RPMI7951 (cell line): ENCODE measurements at regions not wholly inside any gene's neighbourhood (a gene's known extent, or its start where the extent isn't known, plus 50 kb on each side); places are given as distances from the start of the nearest gene placed in this dataset.
"Not testable (repeated sequence)": the region's sequence is repeated elsewhere in the genome, so short reads cannot be mapped to it uniquely, and the experiment has no call there.

Experiments used
- DNase-seq: peaks from one replicate; pipeline ENCODE4 v3.0.0-alpha.2; 2012; ENCODE audit warnings: low read depth

- not testable (repeated sequence) for DNase-seq
Measured at GRCh38 chr13:103460246-103460645, 394.0 kb upstream of the SLC10A2 start.

DNA sequence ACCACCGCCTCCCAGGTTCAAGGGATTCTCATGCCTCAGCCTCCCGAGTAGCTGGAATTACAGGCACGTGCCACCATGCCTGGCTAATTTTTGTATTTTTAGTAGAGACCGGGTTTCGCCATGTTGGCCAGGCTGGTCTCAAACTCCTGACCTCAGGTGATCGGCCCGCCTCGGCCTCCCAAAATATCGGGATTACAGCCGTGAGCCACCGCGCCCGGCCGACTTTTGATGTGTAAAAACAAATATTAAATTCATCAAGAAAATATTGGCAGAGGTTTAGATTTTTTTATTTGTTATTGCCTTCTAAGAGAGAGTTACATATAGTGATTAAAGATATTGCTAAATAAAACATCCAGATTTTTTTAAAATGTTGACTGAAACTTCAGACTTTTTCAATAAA lies 390.8 kb upstream of the SLC10A2 start:
- DNase-seq = not testable (repeated sequence)

- no peak for DNase-seq
Measured at GRCh38 chr13:103451656-103452055, 385.4 kb upstream of the SLC10A2 start.

DNA sequence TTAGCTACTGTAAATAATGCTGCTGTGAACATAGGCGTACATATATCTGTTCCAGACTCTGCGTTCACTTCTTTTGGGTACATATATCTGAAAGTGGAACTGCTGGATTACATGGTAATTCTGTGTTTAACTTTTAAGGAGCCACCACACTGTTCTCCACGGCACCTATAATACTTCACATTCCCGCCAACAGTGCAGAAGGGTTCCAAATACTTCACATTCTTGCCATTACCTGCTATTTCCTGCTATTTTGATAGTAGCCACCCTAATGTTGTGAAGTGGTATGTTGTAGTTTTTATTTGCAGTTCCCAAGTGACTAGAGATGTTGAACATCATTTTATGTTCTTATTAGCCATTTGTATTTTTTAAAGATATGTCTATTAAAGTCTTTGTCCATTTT lies 377.4 kb upstream of the SLC10A2 start:
- no peak for DNase-seq

GRCh38 chr13:103437651-103438050 lies 371.4 kb upstream of the SLC10A2 start:
- DNase-seq = no peak

- no peak for DNase-seq
Measured at GRCh38 chr13:103436057-103436654, 369.9 kb upstream of the SLC10A2 start.

DNA sequence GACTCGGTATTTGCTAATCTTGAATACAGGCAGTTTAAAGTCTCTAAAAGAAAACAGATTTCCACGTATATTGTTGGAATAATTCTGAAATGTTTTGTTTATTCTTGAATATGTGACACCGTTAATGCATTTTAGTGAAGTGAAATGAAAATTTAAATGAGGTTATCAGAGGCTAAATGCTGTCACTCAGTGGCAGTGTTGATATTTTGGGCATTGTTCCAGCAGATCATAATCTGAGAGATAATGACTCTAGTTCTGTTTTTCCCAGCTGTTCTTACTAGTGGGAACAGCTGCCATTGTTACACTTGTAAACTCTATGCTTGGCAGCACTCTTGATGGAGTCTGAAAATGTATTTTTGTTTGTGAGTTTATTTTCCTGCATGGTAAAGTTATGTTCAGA lies 365.6 kb upstream of the SLC10A2 start:
- DNase-seq = no peak

DNA sequence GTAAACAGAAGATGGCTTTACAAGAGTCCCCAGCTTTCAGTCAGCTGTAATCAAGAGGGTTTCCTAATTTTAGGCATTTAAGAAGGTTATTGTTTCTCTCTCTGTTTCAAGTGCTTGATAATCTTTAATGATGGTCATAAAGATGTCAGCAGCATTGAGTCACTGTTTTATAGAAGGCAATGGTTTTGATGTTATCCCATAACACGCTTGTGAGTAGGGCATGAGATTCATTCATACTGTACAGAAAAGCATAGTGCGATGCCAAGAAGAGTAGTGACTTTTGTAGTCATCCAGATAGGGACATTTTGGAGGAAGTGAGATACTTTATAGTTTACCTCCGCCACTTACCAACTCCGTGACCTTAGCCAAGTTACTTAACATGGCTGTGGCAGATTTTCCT lies 364.2 kb upstream of the SLC10A2 start:
- no peak for DNase-seq

- DNase-seq = no peak
Measured at GRCh38 chr13:103410002-103410401, 343.8 kb upstream of the SLC10A2 start.

- DNase-seq = no peak
Measured at GRCh38 chr13:103406967-103407366, 340.8 kb upstream of the SLC10A2 start.

DNA sequence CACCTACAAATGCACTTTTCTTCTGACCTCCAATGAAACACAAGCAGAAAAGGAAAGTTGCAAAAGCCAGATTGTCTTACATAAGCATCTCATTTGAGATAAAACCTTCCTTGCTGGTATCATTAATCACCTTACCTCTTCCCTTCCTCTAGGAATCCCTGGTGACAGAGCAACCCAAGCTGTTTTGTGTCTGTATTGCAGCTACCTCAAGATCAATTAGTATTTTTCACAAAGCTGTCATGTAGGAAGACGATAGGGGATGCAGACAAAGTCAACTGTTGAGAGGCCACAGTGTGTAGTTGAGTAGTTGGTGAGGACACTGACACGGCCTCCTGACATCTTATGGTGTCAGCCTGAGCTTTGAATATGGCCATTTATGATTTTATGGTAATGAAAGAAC lies 339.1 kb upstream of the SLC10A2 start:
- no peak for DNase-seq

DNA sequence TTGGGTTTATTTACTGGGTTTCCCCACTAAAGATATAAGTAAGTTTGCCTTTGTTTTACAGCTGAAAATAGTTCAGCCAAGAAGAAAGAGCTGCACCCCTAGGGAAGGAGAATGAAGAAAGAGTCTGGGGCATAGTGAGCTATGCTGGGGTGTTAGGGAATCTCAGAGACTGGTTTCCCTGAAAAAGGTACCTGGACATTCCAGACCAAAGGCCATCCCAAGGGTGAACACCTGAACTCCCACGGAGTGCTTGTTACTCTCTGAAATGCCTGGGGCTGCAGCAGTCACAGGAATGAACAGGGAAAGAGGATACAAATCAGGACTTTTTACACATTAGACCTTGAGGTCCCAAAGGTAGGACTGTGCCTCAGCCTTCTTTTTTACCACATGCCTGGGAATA lies 337.6 kb upstream of the SLC10A2 start:
- DNase-seq = no peak

GRCh38 chr13:103403148-103403740 lies 337.0 kb upstream of the SLC10A2 start:
- DNase-seq = no peak

- no peak for DNase-seq
Measured at GRCh38 chr13:103395139-103395538, 328.9 kb upstream of the SLC10A2 start.

DNA sequence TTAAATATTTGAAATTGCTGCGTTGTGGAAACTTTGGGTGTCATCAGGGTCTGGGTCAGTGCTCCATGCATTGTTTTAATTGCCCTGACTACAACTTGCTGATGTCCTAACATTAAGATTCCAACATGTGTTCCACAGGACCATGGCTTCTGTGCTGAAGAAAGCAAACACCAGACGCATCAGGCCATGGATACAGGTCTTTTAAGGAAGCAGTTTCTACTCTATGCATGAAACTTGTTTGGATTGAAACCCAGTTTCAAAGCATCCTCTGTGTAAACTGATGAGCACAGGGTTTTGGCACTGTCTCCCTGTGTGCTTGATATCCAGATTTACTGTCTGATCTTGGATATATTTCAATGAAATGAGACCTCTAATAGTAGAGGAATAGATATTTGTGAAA lies 328.4 kb upstream of the SLC10A2 start:
- DNase-seq = no peak

- DNase-seq = no peak
Measured at GRCh38 chr13:103391936-103392335, 325.7 kb upstream of the SLC10A2 start.

DNA sequence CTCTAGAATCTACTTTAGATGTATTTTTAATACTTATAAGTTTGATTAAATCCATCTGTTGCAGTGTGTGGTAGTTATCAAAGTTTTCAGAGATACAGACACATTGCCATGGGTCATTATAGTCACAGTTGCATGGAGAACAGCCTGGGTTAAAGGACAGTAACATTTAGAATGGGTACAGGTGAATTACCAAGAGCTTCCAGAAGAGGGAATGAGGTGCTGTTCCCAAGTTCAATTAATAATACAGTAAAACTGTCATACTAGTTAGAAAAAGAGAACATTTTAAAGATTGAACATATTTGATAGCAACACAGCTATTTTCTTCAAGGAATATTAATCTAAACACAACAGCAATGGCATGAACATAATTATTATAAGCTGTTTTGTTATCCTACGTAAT lies 322.6 kb upstream of the SLC10A2 start:
- DNase-seq = no peak

GRCh38 chr13:103386341-103386740 lies 320.1 kb upstream of the SLC10A2 start:
- DNase-seq = peak; percentile 1

DNA sequence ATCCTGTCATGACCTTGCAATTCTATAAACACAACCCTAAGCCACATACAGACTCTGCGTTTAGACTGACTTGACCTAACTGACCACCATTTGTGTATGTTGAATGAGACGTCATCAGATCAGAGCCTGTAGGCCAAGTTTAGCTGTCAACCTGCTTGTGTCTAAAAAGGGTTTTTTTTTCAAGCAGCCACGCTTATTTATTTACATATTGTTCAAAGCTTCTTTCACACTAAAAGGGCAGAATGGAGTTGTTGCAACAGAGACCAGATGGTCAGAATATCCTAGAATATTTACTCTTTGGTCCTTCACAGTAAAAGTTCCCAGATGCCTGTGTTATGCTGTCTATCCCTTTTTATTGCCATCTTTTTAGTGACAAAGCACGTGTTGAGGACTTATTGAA lies 307.7 kb upstream of the SLC10A2 start:
- no peak for DNase-seq

DNA sequence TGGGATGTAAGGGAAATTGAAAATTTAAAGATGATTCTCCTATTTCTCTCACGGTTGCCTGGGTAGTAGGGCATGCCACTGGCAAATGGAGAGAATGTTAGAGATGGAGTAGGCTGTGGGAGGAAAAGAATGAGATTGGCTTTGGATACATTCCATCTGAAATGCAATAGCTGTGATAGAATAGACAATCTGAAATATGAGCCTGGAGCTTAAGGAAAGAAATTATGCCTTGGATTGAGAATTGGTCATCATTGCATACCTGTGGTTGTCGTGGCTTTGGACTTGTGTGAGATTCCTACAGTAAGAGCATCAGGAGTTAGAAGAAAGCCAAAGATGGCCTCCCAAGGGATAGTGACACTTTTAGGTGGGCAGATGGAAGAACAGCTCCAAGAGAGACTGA lies 305.1 kb upstream of the SLC10A2 start:
- no peak for DNase-seq

GRCh38 chr13:103370790-103371189 lies 304.6 kb upstream of the SLC10A2 start:
- DNase-seq = no peak

- DNase-seq = no peak
Measured at GRCh38 chr13:103358255-103358932, 292.2 kb upstream of the SLC10A2 start.

- no peak for DNase-seq
Measured at GRCh38 chr13:103356226-103356864, 290.1 kb upstream of the SLC10A2 start.
